ENCODE measurements at regions not wholly inside any gene's neighbourhood (a gene's known extent, or its start where the extent isn't known, plus 50 kb on each side); places are given as distances from the start of the nearest gene placed in this dataset.

DNA sequence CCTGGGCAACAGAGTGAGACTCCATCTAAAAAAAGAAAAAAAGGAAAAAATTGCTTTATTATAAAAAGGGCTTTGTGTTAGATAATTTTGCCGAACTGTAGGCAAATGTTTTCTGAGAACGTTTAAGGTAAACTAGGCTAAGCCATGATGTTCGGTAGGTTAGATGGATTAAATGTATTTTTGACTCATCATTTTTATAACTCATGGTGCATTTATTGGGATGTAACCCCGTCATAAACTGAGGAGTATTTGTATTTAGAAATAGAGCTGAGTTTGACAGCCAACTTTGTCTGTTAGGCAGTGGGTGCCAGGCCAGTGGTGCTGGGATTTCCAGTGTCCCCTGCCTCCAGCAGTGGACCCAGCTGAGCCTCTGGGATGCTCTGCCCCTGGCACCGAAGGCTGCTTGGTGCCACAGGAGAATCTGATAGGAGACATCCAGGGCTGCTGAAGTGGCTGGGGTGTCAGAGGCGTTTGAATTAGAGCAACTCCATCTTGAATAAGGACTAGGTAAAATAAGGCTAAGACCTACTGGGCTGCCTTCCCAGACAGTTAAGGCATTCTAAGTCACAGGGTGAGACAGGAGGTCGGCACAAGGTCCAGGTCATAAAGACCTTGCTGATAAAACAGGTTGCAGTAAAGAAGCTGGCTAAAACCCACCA lies 114.9 kb upstream of the EEPD1 start:
- Histone ChIP-seq H3K9me3 (ENCODE audit: control insufficient read depth, insufficient read depth, low read depth, low read length) (no peaks in the 10 kb centered on the region), H3K36me3 (ENCODE audit: control insufficient read depth, insufficient read depth, low read length) (no peaks in the 10 kb centered on the region), H3K4me1 (ENCODE audit: control insufficient read depth, insufficient read depth, low read length) (peaks cover 38% of the 10 kb centered on the region), H3K27ac (ENCODE audit: low read length) (peak overlapping the region; percentile 84), H3K4me3 (ENCODE audit: low read depth in 2 of 2, low read length in 2 of 2) (no peak overlapping the region), H3K27me3 (ENCODE audit: control insufficient read depth, insufficient read depth, low read length) (no peaks in the 10 kb centered on the region)
- no TSS peak for BruUV-seq (replicated peaks)
- DNase-seq (ENCODE audit: low read depth, low spot score) (no peak), ATAC-seq (no peak)
- in situ Hi-C loops (cut with HindIII; ENCODE audit: low pct_unique_long_range_greater_than_20kb, low sequenced_read_pairs) (no loop called here), intact Hi-C loops (cut with micrococcal nuclease; ENCODE audit: unreplicated experiment) (no loop called here)
- TF ChIP-seq POLR2AphosphoS5 (IDR thresholded peaks at IDR 0.05; ENCODE audit: low read depth, low read length) (no peak), TCF7L2 (IDR thresholded peaks at IDR 0.05; ENCODE audit: low read depth, low read length) (no peak), SIN3A (IDR thresholded peaks at IDR 0.05; ENCODE audit: borderline replicate concordance, insufficient read depth, low read depth, low read length) (no peak)
- TF ChIP-seq, protein P1, sequence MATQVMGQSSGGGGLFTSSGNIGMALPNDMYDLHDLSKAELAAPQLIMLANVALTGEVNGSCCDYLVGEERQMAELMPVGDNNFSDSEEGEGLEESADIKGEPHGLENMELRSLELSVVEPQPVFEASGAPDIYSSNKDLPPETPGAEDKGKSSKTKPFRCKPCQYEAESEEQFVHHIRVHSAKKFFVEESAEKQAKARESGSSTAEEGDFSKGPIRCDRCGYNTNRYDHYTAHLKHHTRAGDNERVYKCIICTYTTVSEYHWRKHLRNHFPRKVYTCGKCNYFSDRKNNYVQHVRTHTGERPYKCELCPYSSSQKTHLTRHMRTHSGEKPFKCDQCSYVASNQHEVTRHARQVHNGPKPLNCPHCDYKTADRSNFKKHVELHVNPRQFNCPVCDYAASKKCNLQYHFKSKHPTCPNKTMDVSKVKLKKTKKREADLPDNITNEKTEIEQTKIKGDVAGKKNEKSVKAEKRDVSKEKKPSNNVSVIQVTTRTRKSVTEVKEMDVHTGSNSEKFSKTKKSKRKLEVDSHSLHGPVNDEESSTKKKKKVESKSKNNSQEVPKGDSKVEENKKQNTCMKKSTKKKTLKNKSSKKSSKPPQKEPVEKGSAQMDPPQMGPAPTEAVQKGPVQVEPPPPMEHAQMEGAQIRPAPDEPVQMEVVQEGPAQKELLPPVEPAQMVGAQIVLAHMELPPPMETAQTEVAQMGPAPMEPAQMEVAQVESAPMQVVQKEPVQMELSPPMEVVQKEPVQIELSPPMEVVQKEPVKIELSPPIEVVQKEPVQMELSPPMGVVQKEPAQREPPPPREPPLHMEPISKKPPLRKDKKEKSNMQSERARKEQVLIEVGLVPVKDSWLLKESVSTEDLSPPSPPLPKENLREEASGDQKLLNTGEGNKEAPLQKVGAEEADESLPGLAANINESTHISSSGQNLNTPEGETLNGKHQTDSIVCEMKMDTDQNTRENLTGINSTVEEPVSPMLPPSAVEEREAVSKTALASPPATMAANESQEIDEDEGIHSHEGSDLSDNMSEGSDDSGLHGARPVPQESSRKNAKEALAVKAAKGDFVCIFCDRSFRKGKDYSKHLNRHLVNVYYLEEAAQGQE (IDR thresholded peaks at IDR 0.05; ENCODE audit: insufficient read depth in 1 of 2, low read depth in 2 of 2, low read length in 1 of 2), result no peak
- TF ChIP-seq, protein P2, sequence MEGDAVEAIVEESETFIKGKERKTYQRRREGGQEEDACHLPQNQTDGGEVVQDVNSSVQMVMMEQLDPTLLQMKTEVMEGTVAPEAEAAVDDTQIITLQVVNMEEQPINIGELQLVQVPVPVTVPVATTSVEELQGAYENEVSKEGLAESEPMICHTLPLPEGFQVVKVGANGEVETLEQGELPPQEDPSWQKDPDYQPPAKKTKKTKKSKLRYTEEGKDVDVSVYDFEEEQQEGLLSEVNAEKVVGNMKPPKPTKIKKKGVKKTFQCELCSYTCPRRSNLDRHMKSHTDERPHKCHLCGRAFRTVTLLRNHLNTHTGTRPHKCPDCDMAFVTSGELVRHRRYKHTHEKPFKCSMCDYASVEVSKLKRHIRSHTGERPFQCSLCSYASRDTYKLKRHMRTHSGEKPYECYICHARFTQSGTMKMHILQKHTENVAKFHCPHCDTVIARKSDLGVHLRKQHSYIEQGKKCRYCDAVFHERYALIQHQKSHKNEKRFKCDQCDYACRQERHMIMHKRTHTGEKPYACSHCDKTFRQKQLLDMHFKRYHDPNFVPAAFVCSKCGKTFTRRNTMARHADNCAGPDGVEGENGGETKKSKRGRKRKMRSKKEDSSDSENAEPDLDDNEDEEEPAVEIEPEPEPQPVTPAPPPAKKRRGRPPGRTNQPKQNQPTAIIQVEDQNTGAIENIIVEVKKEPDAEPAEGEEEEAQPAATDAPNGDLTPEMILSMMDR (IDR thresholded peaks at IDR 0.05), result no peak
- ChIA-PET CTCF (no interaction called here), POLR2A (no interaction called here)

DNA sequence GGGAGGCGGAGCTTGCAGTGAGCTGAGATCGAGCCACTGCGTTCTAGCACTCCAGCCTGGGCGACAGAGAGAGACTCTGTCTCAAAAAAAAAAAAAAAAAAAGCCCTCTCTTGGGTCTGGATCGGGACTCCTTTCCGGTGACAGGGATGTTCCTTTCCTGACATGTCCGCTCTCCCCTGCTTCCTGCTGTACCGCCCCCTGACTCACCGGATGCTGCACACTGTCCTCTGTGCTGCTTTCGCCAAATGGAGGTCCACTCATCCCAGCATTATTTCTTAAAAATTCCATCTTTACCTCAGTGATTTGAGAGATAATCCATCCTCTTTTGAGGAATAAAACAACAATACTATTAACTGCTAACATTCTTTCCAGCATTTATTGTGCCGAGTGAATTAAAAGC lies 113.8 kb upstream of the EEPD1 start:
- DNase-seq (ENCODE audit: low read depth, low spot score) (no peak), ATAC-seq (no peak)
- Histone ChIP-seq H3K36me3 (ENCODE audit: control insufficient read depth, insufficient read depth, low read length) (no peaks in the 10 kb centered on the region), H3K4me1 (ENCODE audit: control insufficient read depth, insufficient read depth, low read length) (peaks cover 31% of the 10 kb centered on the region), H3K4me3 (ENCODE audit: low read depth in 2 of 2, low read length in 2 of 2) (no peak overlapping the region), H3K27me3 (ENCODE audit: control insufficient read depth, insufficient read depth, low read length) (no peaks in the 10 kb centered on the region), H3K27ac (ENCODE audit: low read length) (peak overlapping the region; percentile 53; the same call in 1 of the 2 replicates), H3K9me3 (ENCODE audit: control insufficient read depth, insufficient read depth, low read depth, low read length) (no peaks in the 10 kb centered on the region)
- intact Hi-C loops (cut with micrococcal nuclease; ENCODE audit: unreplicated experiment) (no loop called here), in situ Hi-C loops (cut with HindIII; ENCODE audit: low pct_unique_long_range_greater_than_20kb, low sequenced_read_pairs) (no loop called here)
- POLR2A ChIA-PET, result no interaction called here
- TF ChIP-seq, protein P1 (IDR thresholded peaks at IDR 0.05; ENCODE audit: insufficient read depth in 1 of 2, low read depth in 2 of 2, low read length in 1 of 2), result no peak
- no peak for TF ChIP-seq TCF7L2 (IDR thresholded peaks at IDR 0.05; ENCODE audit: low read depth, low read length)
- TF ChIP-seq, protein P2 (IDR thresholded peaks at IDR 0.05), result no peak
- no peak for TF ChIP-seq POLR2AphosphoS5 (IDR thresholded peaks at IDR 0.05; ENCODE audit: low read depth, low read length)
- TF ChIP-seq SIN3A (IDR thresholded peaks at IDR 0.05; ENCODE audit: borderline replicate concordance, insufficient read depth, low read depth, low read length), result no peak
- CTCF ChIA-PET, result no interaction called here
- BruUV-seq (replicated peaks), result no TSS peak
